Sigmoid colon (tissue), 4 donors: ENCODE measurements at regions not wholly inside any gene's neighbourhood (a gene's known extent, or its start where the extent isn't known, plus 50 kb on each side); places are given as distances from the start of the nearest gene placed in this dataset.

Experiments
- POLR2A ChIP-seq, 2 donors: fragments of 450-650 bp; IDR thresholded peaks; one replicate each; pipeline ENCODE4 v1.6.1; 2016; ENCODE audit warnings: antibody characterized with exemption in 2 of 2, mild to moderate bottlenecking in 2 of 2, moderate library complexity in 2 of 2
- POLR2AphosphoS5 ChIP-seq, 4 donors: sonication (generic); formaldehyde crosslinking; IDR thresholded peaks; one replicate each; pipeline ENCODE4 v1.6.1; 2017; ENCODE audit warnings: antibody characterized with exemption in 4 of 4
- TF ChIP-seq, protein P1 (sequence below), 4 experiments: fragments of 450-650 bp in 3 of 4; fragments of 200-600 bp in 1 of 4; IDR thresholded peaks; one replicate each; pipeline ENCODE4 v1.5.1; 2016 to 2019; ENCODE audit warnings: antibody characterized with exemption in 4 of 4, mild to moderate bottlenecking in 3 of 4, moderate library complexity in 2 of 4

DNA sequence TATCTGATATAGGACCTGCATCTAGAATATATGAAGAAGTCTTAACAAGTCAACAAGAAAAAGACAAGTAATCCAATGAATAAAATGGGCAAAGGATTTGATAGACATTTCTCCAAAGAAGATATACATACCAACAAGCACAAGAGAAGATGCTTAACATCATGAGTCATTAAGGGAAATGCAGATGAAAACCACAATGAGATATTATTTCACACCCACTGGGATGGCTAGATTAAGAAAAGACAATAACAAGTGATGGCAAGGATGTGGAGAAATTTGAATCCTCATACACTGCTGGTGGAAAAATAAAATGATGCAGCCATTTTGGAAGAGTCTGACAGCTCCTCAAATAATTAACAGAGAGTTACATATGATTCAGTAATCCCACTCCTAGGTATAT, 502.6 kb downstream of the FUT8 start:
- TF ChIP-seq, protein P1, sequence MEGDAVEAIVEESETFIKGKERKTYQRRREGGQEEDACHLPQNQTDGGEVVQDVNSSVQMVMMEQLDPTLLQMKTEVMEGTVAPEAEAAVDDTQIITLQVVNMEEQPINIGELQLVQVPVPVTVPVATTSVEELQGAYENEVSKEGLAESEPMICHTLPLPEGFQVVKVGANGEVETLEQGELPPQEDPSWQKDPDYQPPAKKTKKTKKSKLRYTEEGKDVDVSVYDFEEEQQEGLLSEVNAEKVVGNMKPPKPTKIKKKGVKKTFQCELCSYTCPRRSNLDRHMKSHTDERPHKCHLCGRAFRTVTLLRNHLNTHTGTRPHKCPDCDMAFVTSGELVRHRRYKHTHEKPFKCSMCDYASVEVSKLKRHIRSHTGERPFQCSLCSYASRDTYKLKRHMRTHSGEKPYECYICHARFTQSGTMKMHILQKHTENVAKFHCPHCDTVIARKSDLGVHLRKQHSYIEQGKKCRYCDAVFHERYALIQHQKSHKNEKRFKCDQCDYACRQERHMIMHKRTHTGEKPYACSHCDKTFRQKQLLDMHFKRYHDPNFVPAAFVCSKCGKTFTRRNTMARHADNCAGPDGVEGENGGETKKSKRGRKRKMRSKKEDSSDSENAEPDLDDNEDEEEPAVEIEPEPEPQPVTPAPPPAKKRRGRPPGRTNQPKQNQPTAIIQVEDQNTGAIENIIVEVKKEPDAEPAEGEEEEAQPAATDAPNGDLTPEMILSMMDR (IDR thresholded peaks at IDR 0.05) = no peak
- TF ChIP-seq POLR2AphosphoS5 (IDR thresholded peaks at IDR 0.05) (no peak), POLR2A (IDR thresholded peaks at IDR 0.05) (no peak)
